DOHH2 (cell line): ENCODE measurements at regions not wholly inside any gene's neighbourhood (a gene's known extent, or its start where the extent isn't known, plus 50 kb on each side); places are given as distances from the start of the nearest gene placed in this dataset.

ENCODE experiments used
- CTCF ChIP-seq: fragments of 200-600 bp; sonication (generic); IDR thresholded peaks from one replicate; pipeline ENCODE4 v1.5.1; 2014; ENCODE audit warnings: antibody characterized with exemption, mild to moderate bottlenecking, low read depth, low read length; ENCODE audit not compliant: poor library complexity, severe bottlenecking
- EZH2phosphoT487 ChIP-seq: fragments of 200-600 bp; sonication (generic); IDR thresholded peaks from 2 replicates; pipeline ENCODE4 v1.6.1; 2017; ENCODE audit warnings: borderline replicate concordance, mild to moderate bottlenecking, antibody characterized with exemption, low read length, moderate library complexity, mixed read lengths

GRCh38 chr12:29066011-29066588 is 83.0 kb upstream of the FAR2 start:
- TF ChIP-seq CTCF (no peak), EZH2phosphoT487 (no peak)
